GM12878 (cell line): ENCODE measurements at regions not wholly inside any gene's neighbourhood (a gene's known extent, or its start where the extent isn't known, plus 50 kb on each side); places are given as distances from the start of the nearest gene placed in this dataset.

Experiments used
- ATAC-seq: fragments of 200-7000 bp; cut with Tn5 transposase; 3 replicates; pipeline ENCODE4 v1.9.1; 2020; ENCODE audit warnings: mild to moderate bottlenecking, moderate library complexity
- BruUV-seq: library from RNA; stranded (reverse); fragments of 400-500 nt; replicated peaks from 2 replicates; lab custom pipeline; 2021; lab: Mats Ljungman, UMichigan
- CTCF ChIA-PET: fragments of 300-600 bp; sonication (Branson Sonifier 250); formaldehyde crosslinking; extraction: SDS; loops from one replicate; lab custom pipeline; 2021; ENCODE audit warnings: inconsistent platforms; lab: Yijun Ruan, JAX
- POLR2A ChIA-PET: fragments of 350-600 bp; formaldehyde crosslinking; extraction: SDS; loops from one replicate; lab custom pipeline; 2021; ENCODE audit warnings: inconsistent platforms; lab: Charles Lee
- RAD21 ChIA-PET: fragments of 300-600 bp; sonication (Branson Sonifier 250); formaldehyde crosslinking; loops from one replicate; lab custom pipeline; 2023; ENCODE audit warnings: antibody characterized with exemption; ENCODE audit not compliant: unreplicated experiment; lab: Charles Lee
- SMC1A ChIA-PET: fragments of 300-600 bp; sonication (Branson Sonifier 250); formaldehyde crosslinking; loops from one replicate; lab custom pipeline; 2023; ENCODE audit not compliant: unreplicated experiment, uncharacterized antibody; lab: Charles Lee
- DNase-seq: peaks from one replicate; pipeline ENCODE4 v3.0.0-alpha.2; 2011; ENCODE audit warnings: low read depth, low spot score
- FAIRE-seq: peaks from 3 replicates; lab custom pipeline; 2011; peaks lifted over from hg19 to GRCh38; lab: Jason Lieb, UNC
- H2AFZ ChIP-seq: 2 replicates; pipeline ENCODE4 v1.6.0; 2011; ENCODE audit warnings: low read depth, low read length, control low read depth; ENCODE audit not compliant: control insufficient read depth
- H3K27ac ChIP-seq: 2 replicates; pipeline ENCODE4 v1.5.1; 2011; ENCODE audit warnings: control low read depth; ENCODE audit not compliant: control insufficient read depth, insufficient read depth
- H3K27me3 ChIP-seq, 2 experiments: replicated peaks in 1 of 2; 2 replicates each; pipeline versions ENCODE4 v1.6.0 to v1.6.1; 2011; ENCODE audit warnings: low read length in 1 of 2; ENCODE audit not compliant: control insufficient read depth in 2 of 2, insufficient read depth in 2 of 2
- H3K36me3 ChIP-seq, 2 experiments: 2 replicates each; pipeline ENCODE4 v1.5.1; 2011; ENCODE audit warnings: low read length in 1 of 2; ENCODE audit not compliant: control insufficient read depth in 2 of 2, insufficient read depth in 2 of 2
- H3K4me1 ChIP-seq: 2 replicates; pipeline ENCODE4 v1.6.1; 2011; ENCODE audit warnings: mild to moderate bottlenecking, low read length, moderate library complexity, mixed read lengths; ENCODE audit not compliant: control insufficient read depth, insufficient read depth
- H3K4me2 ChIP-seq: 2 replicates; pipeline ENCODE4 v1.6.0; 2011; ENCODE audit warnings: control low read depth; ENCODE audit not compliant: control insufficient read depth, insufficient read depth
- H3K4me3 ChIP-seq: fragments of 200-600 bp; sonication (generic); 2 replicates; pipeline ENCODE4 v1.5.1; 2016
- H3K79me2 ChIP-seq: 2 replicates; pipeline ENCODE4 v1.6.0; 2011; ENCODE audit warnings: low read length; ENCODE audit not compliant: control insufficient read depth, insufficient read depth
- H3K9ac ChIP-seq: 2 replicates; pipeline ENCODE4 v1.8.0; 2011; ENCODE audit warnings: low read length, control low read depth, mixed read lengths; ENCODE audit not compliant: control insufficient read depth, insufficient read depth
- H3K9me3 ChIP-seq: replicated peaks from 3 replicates; pipeline ENCODE4 v1.5.1; 2011; ENCODE audit warnings: mild to moderate bottlenecking, low read length; ENCODE audit not compliant: control insufficient read depth, insufficient read depth
- H4K20me1 ChIP-seq: 2 replicates; pipeline ENCODE4 v1.6.0; 2011; ENCODE audit not compliant: control insufficient read depth, insufficient read depth
- BMI1 ChIP-seq: fragments of 450-650 bp; IDR thresholded peaks from 2 replicates; pipeline ENCODE4 v1.6.1; 2016; ENCODE audit warnings: mild to moderate bottlenecking, moderate library complexity, borderline replicate concordance
- BRCA1 ChIP-seq: IDR thresholded peaks from 2 replicates; pipeline ENCODE4 v1.6.1; 2011; ENCODE audit warnings: low read depth, low read length, improper control_type of control experiment
- CBFB ChIP-seq: IDR thresholded peaks from 2 replicates; pipeline ENCODE4 v1.6.1; 2016; ENCODE audit warnings: antibody characterized with exemption, low read depth
- EP300 ChIP-seq, 2 experiments: fragments of 150-350 bp in 1 of 2; IDR thresholded peaks; 2 replicates each; pipeline ENCODE4 v1.6.1; 2011 to 2012; ENCODE audit warnings: low read depth in 2 of 2, low read length in 2 of 2, borderline replicate concordance in 1 of 2, improper control_type of control experiment in 1 of 2, inconsistent platforms in 1 of 2; ENCODE audit not compliant: control insufficient read depth in 1 of 2
- HDAC2 ChIP-seq: fragments of 200-600 bp; sonication (generic); IDR thresholded peaks from 2 replicates; pipeline ENCODE4 v1.6.1; 2017
- IKZF2 ChIP-seq, 2 experiments: fragments of 450-650 bp; IDR thresholded peaks; 2 replicates each; pipeline ENCODE4 v1.6.1; 2017; ENCODE audit warnings: mild to moderate bottlenecking in 2 of 2, moderate library complexity in 2 of 2
- MLLT1 ChIP-seq: fragments of 450-650 bp; IDR thresholded peaks from 2 replicates; pipeline ENCODE4 v1.6.1; 2016; ENCODE audit warnings: mild to moderate bottlenecking
- RELA ChIP-seq: fragments of 450-650 bp; IDR thresholded peaks from 2 replicates; pipeline ENCODE4 v1.8.0; 2014; ENCODE audit warnings: borderline replicate concordance; ENCODE audit not compliant: partially characterized antibody
- SUPT20H ChIP-seq: IDR thresholded peaks from 2 replicates; pipeline ENCODE4 v1.6.1; 2011; ENCODE audit warnings: low read depth, mild to moderate bottlenecking, low read length, moderate library complexity, borderline replicate concordance; ENCODE audit not compliant: control insufficient read depth
- TAF1 ChIP-seq: IDR thresholded peaks from 2 replicates; pipeline ENCODE4 v1.6.1; 2011; ENCODE audit warnings: mild to moderate bottlenecking, low read depth, low read length, borderline replicate concordance
- USF1 ChIP-seq: IDR thresholded peaks from 2 replicates; pipeline ENCODE4 v1.6.1; 2011; ENCODE audit warnings: borderline replicate concordance, low read depth, mild to moderate bottlenecking, moderate library complexity, mixed read lengths, low read length; ENCODE audit not compliant: insufficient read depth; ENCODE audit errors: extremely low read length
- ZBTB40 ChIP-seq: fragments of 450-650 bp; IDR thresholded peaks from 2 replicates; pipeline ENCODE4 v1.6.1; 2016; ENCODE audit warnings: mild to moderate bottlenecking, moderate library complexity, borderline replicate concordance
- WGBS: methylation state at CpG from one replicate; pipeline ENCODE4 v1.1.6; 2016; ENCODE audit warnings: low lambda C conversion rate; ENCODE audit not compliant: insufficient replicate concordance, insufficient coverage; ENCODE audit errors: missing lambda C conversion rate; 5-methylcytosine and 5-hydroxymethylcytosine counted together
- in situ Hi-C: fragments of 300-500 bp; cut with MboI; formaldehyde crosslinking; loops from 9 replicates; pipeline ENCODE4 v1.14.3; 2018; ENCODE audit warnings: mixed read lengths
- intact Hi-C: fragments of 100-400 bp; cut with micrococcal nuclease; formaldehyde crosslinking; loops from one replicate; pipeline ENCODE4 v1.14.2; 2022; ENCODE audit not compliant: unreplicated experiment

GRCh38 chr17:53607475-53607874 is 215.3 kb upstream of the KIF2B start:
- TF ChIP-seq TAF1 = no peak
- no peak for TF ChIP-seq IKZF2 (IDR thresholded peaks at IDR 0.05)
- POLR2A ChIA-PET = no interaction called here
- H2AFZ ChIP-seq = no peak overlapping the region
- H3K4me1 ChIP-seq = no peaks in the 10 kb centered on the region
- no peak overlapping the region for H3K4me3 ChIP-seq
- DNase-seq = no peak
- RAD21 ChIA-PET = no interaction called here
- no TSS peak for BruUV-seq
- in situ Hi-C loops (no loop called here), intact Hi-C loops (no loop called here)
- WGBS = 0% methylated on average over 1 of the region's 1 CpG
- H3K27me3 ChIP-seq = no peaks in the 10 kb centered on the region
- no peak overlapping the region for H3K9ac ChIP-seq
- CTCF ChIA-PET = no interaction called here
- SMC1A ChIA-PET = no interaction called here
- no peaks in the 10 kb centered on the region for H3K36me3 ChIP-seq
- no peaks in the 10 kb centered on the region for H4K20me1 ChIP-seq
- H3K4me2 ChIP-seq = no peak overlapping the region
- no peak for FAIRE-seq
- ATAC-seq = no peak
- H3K79me2 ChIP-seq = no peaks in the 10 kb centered on the region
- H3K9me3 ChIP-seq = no peaks in the 10 kb centered on the region
- H3K27ac ChIP-seq = no peak overlapping the region

- no peak overlapping the region for H2AFZ ChIP-seq
- FAIRE-seq (no peak), ATAC-seq (no peak), DNase-seq (no peak)
- intact Hi-C loops (no loop called here), in situ Hi-C loops (no loop called here)
- H3K4me1 ChIP-seq = no peaks in the 10 kb centered on the region
- H3K27ac ChIP-seq = no peak overlapping the region
- no peak overlapping the region for H3K4me3 ChIP-seq
- no peaks in the 10 kb centered on the region for H3K36me3 ChIP-seq
- SMC1A ChIA-PET = no interaction called here
- RAD21 ChIA-PET = no interaction called here
- no peaks in the 10 kb centered on the region for H4K20me1 ChIP-seq
- POLR2A ChIA-PET = no interaction called here
- no peak overlapping the region for H3K9ac ChIP-seq
- no peaks in the 10 kb centered on the region for H3K27me3 ChIP-seq
- BruUV-seq = no TSS peak
- CTCF ChIA-PET = no interaction called here
- no peak overlapping the region for H3K4me2 ChIP-seq
- H3K9me3 ChIP-seq = no peaks in the 10 kb centered on the region
- H3K79me2 ChIP-seq = no peaks in the 10 kb centered on the region
- TF ChIP-seq IKZF2 (IDR thresholded peaks at IDR 0.05) (no peak), RELA (no peak), ZBTB40 (no peak), BMI1 (no peak), EP300 (IDR thresholded peaks at IDR 0.05; ENCODE audit: borderline replicate concordance in 1 of 2, control insufficient read depth in 1 of 2, low read depth in 2 of 2, low read length in 2 of 2) (no peak), BRCA1 (no peak), SUPT20H (no peak), MLLT1 (no peak), USF1 (no peak), CBFB (no peak), HDAC2 (no peak)
Measured at GRCh38 chr17:53588317-53588716, 234.4 kb upstream of the KIF2B start.
